Transverse colon (tissue), 3 donors: ENCODE measurements at regions not wholly inside any gene's neighbourhood (a gene's known extent, or its start where the extent isn't known, plus 50 kb on each side); places are given as distances from the start of the nearest gene placed in this dataset.

Experiments used
- POLR2A ChIP-seq: fragments of 450-650 bp; IDR thresholded peaks from one replicate; pipeline ENCODE4 v1.6.1; 2016; ENCODE audit warnings: antibody characterized with exemption, mild to moderate bottlenecking, moderate library complexity
- TF ChIP-seq, protein P1 (sequence below), 5 experiments: fragments of 200-600 bp in 3 of 5; fragments of 450-650 bp in 2 of 5; sonication (generic) in 3 of 5; IDR thresholded peaks; 1 replicate in 2 of 5; 2 replicates in 3 of 5; pipeline ENCODE4 v1.5.1; 2016 to 2017; ENCODE audit warnings: antibody characterized with exemption in 5 of 5, inconsistent platforms in 3 of 5, mild to moderate bottlenecking in 2 of 5, moderate library complexity in 1 of 5

DNA sequence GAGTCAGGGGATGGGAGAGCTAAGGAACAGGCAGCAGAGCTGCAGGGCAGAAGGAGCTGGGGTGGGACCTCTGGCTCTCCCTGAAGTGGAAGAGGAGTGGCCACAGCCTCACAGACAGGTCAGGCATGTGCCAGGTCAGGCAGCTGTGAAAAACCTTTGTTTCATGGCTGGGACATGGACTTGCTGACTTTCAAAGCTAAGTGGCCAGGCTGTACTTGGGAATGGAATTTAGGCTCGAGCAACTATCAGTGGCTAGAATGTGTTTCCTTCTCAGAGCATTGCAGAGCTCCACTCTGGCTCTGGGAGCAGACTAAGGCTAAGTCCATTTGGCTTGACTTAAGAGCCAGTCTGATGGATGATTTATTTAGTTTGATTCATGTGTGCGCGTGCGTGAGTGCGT is 385.1 kb downstream of the LMX1A start:
- TF ChIP-seq POLR2A = no peak
- TF ChIP-seq, protein P1, sequence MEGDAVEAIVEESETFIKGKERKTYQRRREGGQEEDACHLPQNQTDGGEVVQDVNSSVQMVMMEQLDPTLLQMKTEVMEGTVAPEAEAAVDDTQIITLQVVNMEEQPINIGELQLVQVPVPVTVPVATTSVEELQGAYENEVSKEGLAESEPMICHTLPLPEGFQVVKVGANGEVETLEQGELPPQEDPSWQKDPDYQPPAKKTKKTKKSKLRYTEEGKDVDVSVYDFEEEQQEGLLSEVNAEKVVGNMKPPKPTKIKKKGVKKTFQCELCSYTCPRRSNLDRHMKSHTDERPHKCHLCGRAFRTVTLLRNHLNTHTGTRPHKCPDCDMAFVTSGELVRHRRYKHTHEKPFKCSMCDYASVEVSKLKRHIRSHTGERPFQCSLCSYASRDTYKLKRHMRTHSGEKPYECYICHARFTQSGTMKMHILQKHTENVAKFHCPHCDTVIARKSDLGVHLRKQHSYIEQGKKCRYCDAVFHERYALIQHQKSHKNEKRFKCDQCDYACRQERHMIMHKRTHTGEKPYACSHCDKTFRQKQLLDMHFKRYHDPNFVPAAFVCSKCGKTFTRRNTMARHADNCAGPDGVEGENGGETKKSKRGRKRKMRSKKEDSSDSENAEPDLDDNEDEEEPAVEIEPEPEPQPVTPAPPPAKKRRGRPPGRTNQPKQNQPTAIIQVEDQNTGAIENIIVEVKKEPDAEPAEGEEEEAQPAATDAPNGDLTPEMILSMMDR (IDR thresholded peaks at IDR 0.05) = no peak
